ENCODE measurements at regions not wholly inside any gene's neighbourhood (a gene's known extent, or its start where the extent isn't known, plus 50 kb on each side); places are given as distances from the start of the nearest gene placed in this dataset.
A peak's percentile ranks its signal among the peaks of the same experiment; 100 is the strongest.
"Not testable (repeated sequence)": the region's sequence is repeated elsewhere in the genome, so short reads cannot be mapped to it uniquely, and the experiment has no call there.

- no peaks in the 10 kb centered on the region for H3K4me1 Mint-ChIP-seq
- no peak for DNase-seq (ENCODE audit: low read depth, low spot score)
- H3K9me3 Mint-ChIP-seq, result peaks cover 3% of the 10 kb centered on the region
- H3K36me3 Mint-ChIP-seq (ENCODE audit: low read depth), result no peaks in the 10 kb centered on the region
- TF ChIP-seq CTCF (conservative IDR thresholded peaks at IDR 0.05), result no peak
- no peak overlapping the region for H3K27ac Mint-ChIP-seq (ENCODE audit: unreplicated experiment)
- no peaks in the 10 kb centered on the region for H3K27me3 Mint-ChIP-seq (ENCODE audit: low read depth)
- H3K4me3 Mint-ChIP-seq, result no peak overlapping the region
Observed at GRCh38 chr20:59110607-59111006, 53.0 kb upstream of the ZNF831 start.

- no peak overlapping the region for H3K4me3 Mint-ChIP-seq
- H3K36me3 Mint-ChIP-seq (ENCODE audit: low read depth), result no peaks in the 10 kb centered on the region
- no peak overlapping the region for H3K27ac Mint-ChIP-seq (ENCODE audit: unreplicated experiment)
- no peak for TF ChIP-seq CTCF (conservative IDR thresholded peaks at IDR 0.05)
- no peaks in the 10 kb centered on the region for H3K9me3 Mint-ChIP-seq
- H3K4me1 Mint-ChIP-seq, result no peaks in the 10 kb centered on the region
- no peak for DNase-seq (ENCODE audit: low read depth, low spot score)
- no peaks in the 10 kb centered on the region for H3K27me3 Mint-ChIP-seq (ENCODE audit: low read depth)
Observed at GRCh38 chr20:59105581-59105980, 58.0 kb upstream of the ZNF831 start.

GRCh38 chr20:59104831-59105230, 58.8 kb upstream of the ZNF831 start:
- no peaks in the 10 kb centered on the region for H3K9me3 Mint-ChIP-seq
- H3K4me3 Mint-ChIP-seq, result no peak overlapping the region
- H3K4me1 Mint-ChIP-seq, result no peaks in the 10 kb centered on the region
- DNase-seq (ENCODE audit: low read depth, low spot score), result no peak
- peaks cover 2% of the 10 kb centered on the region for H3K27me3 Mint-ChIP-seq (ENCODE audit: low read depth)
- H3K36me3 Mint-ChIP-seq (ENCODE audit: low read depth), result no peaks in the 10 kb centered on the region
- no peak for TF ChIP-seq CTCF (conservative IDR thresholded peaks at IDR 0.05)
- no peak overlapping the region for H3K27ac Mint-ChIP-seq (ENCODE audit: unreplicated experiment)

- TF ChIP-seq CTCF (conservative IDR thresholded peaks at IDR 0.05), result no peak
- Mint-ChIP-seq H3K36me3 (ENCODE audit: low read depth) (no peaks in the 10 kb centered on the region), H3K9me3 (no peaks in the 10 kb centered on the region), H3K4me1 (no peaks in the 10 kb centered on the region), H3K27ac (ENCODE audit: unreplicated experiment) (no peak overlapping the region), H3K4me3 (no peak overlapping the region), H3K27me3 (ENCODE audit: low read depth) (peaks cover 4% of the 10 kb centered on the region)
- no peak for DNase-seq (ENCODE audit: low read depth, low spot score)
Observed at GRCh38 chr20:59103573-59103972, 60.0 kb upstream of the ZNF831 start.

- Mint-ChIP-seq H3K36me3 (ENCODE audit: low read depth) (no peaks in the 10 kb centered on the region), H3K9me3 (no peaks in the 10 kb centered on the region), H3K27me3 (ENCODE audit: low read depth) (peaks cover 4% of the 10 kb centered on the region), H3K4me1 (no peaks in the 10 kb centered on the region), H3K4me3 (no peak overlapping the region), H3K27ac (ENCODE audit: unreplicated experiment) (peak overlapping the region; percentile 44)
- DNase-seq (ENCODE audit: low read depth, low spot score), result no peak
- TF ChIP-seq CTCF (conservative IDR thresholded peaks at IDR 0.05), result no peak
Observed at GRCh38 chr20:59102841-59103299, 60.3 kb upstream of the PRELID3B start.

GRCh38 chr20:59101961-59102360, 59.4 kb upstream of the PRELID3B start:
- H3K9me3 Mint-ChIP-seq, result no peaks in the 10 kb centered on the region
- DNase-seq (ENCODE audit: low read depth, low spot score), result no peak
- TF ChIP-seq CTCF (conservative IDR thresholded peaks at IDR 0.05), result no peak

GRCh38 chr20:59099864-59100263, 57.3 kb upstream of the PRELID3B start:
- H3K36me3 Mint-ChIP-seq (ENCODE audit: low read depth); H3K4me1 Mint-ChIP-seq; DNase-seq (ENCODE audit: low read depth, low spot score); H3K4me3 Mint-ChIP-seq; H3K9me3 Mint-ChIP-seq; H3K27ac Mint-ChIP-seq (ENCODE audit: unreplicated experiment); H3K27me3 Mint-ChIP-seq (ENCODE audit: low read depth): not testable (repeated sequence)

More at GRCh38 chr20:59101961-59102360, 59.4 kb upstream of the PRELID3B start:
- H3K4me3 Mint-ChIP-seq, result no peak overlapping the region
- no peaks in the 10 kb centered on the region for H3K36me3 Mint-ChIP-seq (ENCODE audit: low read depth)
- peaks cover 4% of the 10 kb centered on the region for H3K27me3 Mint-ChIP-seq (ENCODE audit: low read depth)
- no peak overlapping the region for H3K27ac Mint-ChIP-seq (ENCODE audit: unreplicated experiment)
- no peaks in the 10 kb centered on the region for H3K4me1 Mint-ChIP-seq

All from neural crest cell (in vitro differentiated cells).